ENCODE measurements at regions not wholly inside any gene's neighbourhood (a gene's known extent, or its start where the extent isn't known, plus 50 kb on each side); places are given as distances from the start of the nearest gene placed in this dataset.
"Not testable (repeated sequence)": the region's sequence is repeated elsewhere in the genome, so short reads cannot be mapped to it uniquely, and the experiment has no call there.

GRCh38 chr1:219342836-219343235 is 169.2 kb downstream of the LYPLAL1 start:
- DNase-seq: no peak

- no peak for DNase-seq
These were observed 167.1 kb downstream of the LYPLAL1 start for GRCh38 chr1:219340796-219341195.

- DNase-seq: no peak
These were observed 165.8 kb downstream of the LYPLAL1 start for GRCh38 chr1:219339466-219339865.

- no peak for DNase-seq
These were observed 163.9 kb downstream of the LYPLAL1 start for GRCh38 chr1:219337588-219337987.

DNA sequence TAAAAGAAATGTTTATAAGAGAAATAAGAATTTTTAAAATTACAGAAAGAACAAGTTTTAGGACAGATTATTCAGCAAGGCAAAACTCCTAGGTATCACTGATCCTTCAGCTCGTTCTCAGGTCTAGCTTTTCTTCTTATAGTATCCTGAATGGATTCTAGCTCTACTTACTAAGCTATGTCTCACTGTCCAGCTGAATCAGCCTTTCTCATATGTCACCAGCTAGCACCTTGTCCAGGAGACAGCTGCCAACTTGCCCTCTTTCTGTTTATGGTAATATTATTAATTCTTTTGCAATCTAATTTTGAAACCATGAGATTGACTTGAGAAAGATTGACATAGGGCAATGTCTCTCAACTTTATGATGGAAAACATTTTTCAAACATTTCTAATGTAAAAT is 159.9 kb downstream of the LYPLAL1 start:
- no peak for DNase-seq

DNA sequence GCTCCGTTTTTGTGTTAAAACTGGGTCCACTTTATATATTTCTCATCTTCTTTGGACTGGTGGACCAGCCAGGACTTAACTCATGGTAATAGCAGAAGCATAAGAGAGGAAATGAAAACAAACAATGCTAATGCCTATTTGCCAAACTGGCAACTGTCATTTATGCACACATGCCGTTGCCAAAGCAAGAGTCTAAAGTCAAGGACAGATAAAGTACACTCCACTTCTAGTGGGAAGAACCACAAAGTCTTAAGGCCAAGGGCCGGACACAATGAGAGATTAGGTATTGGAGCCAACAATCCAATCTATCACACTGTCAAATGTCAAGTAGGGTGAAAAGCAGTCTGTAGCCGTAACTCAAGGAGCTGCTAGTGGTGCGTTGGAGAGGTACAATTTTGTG is 157.7 kb downstream of the LYPLAL1 start:
- DNase-seq: no peak

DNA sequence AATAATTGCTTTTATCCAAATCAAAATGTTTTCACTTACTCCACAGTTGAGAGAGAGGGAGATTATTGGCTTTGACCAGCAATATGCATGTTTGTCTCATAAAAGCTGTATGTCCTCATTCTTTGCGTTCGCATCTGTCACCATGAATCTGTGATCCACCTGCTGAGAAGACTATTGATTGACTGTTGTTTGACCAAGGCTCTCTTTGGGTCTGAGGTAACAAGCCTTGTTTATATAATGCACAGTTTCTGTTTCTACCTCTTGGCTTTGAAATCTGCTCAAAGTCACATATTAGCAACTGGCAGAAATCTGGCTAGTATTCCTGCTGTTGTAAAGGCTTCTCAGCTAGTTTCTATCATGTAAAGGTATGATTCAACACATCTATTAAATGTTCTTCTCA is 157.0 kb downstream of the LYPLAL1 start:
- no peak for DNase-seq

DNA sequence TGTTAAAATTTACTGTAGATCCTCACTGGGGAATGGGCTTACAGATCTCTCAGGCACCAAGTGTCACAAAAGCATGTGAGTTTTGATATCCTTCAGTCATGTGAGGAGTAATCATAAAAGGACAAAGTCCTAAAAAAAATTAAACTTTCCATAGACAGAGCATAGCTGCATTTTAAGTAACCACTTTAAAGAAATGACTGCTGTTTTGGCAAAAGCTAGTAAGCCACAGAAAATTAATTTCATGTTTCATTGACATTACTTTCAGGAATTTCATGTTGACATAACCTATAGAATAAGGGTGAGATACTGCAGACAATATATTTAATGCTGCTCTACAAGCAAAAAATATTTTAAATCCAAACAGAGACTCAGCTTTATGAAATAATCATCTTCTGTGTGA is 156.3 kb downstream of the LYPLAL1 start:
- DNase-seq: no peak

DNA sequence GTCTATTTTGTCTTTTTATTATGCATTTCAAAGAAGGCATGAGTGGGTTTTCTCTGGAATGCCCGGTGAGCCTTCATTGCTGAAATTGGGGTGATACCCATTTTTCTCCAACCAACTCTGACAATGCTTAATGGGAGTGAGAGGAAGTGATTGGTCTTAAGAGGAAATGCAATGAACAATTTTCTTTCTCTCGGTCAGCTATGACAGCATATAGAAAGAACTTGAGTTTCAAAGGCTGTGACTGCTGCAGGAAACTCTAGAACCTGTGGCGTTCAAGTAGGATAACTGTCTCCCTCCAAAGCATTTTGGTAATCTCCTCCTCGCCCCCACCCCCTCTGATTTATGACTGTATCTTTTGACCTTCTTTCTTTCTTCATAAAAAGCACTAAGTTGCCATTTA is 155.9 kb downstream of the LYPLAL1 start:
- no peak for DNase-seq

GRCh38 chr1:219326843-219327242 is 153.2 kb downstream of the LYPLAL1 start:
- DNase-seq: no peak

DNA sequence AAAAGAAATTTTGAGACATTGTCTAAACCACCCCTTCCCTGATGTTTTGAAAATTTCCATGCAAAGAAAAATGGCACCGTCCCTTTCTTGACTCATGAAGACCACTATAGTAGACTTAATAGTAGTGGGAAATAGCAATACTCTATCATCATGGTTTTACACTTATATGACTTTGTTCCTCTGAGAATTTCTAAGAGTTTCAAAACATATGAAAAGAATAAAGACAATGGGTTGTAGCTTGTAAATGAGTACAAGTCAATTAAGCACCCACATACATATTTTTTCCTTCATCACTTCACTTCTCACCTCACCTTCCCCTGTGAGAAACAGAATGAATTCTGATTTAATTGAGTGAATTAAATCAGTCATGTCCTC is 151.7 kb downstream of the LYPLAL1 start:
- no peak for DNase-seq

DNA sequence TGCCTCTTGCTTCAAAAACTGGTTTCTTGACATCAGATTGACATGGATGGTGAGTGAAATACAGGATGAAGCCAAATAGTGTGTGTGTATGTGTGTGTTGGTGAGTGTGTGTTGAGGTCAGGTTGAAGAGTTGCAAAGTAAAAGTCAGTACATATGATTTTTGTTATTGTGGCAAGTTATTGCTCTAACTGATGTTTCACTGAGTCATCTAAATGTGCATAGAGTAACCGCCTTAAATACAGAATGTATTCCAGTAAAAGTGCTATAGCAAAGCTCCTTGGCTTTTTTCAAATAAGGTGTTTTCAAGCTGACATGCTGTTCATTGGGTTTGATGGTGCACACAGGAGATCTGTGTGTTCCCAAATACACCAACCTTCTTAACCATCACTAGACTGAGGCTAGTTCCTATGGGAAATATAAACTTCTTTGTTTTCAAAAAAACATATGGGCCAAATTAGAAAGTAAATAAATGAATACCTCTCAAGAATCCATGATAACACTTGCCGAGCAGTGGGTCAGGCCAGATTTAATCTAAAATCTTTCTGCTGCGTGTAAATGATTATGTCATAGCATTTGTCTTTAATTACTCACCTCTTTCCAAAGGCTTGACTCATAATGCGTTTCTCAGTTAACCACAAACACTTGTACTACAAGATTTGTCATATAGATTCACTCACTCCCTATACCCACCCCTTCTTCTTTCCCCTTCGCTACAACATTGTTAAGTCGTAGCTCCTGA is 151.1 kb downstream of the LYPLAL1 start:
- DNase-seq: no peak

DNA sequence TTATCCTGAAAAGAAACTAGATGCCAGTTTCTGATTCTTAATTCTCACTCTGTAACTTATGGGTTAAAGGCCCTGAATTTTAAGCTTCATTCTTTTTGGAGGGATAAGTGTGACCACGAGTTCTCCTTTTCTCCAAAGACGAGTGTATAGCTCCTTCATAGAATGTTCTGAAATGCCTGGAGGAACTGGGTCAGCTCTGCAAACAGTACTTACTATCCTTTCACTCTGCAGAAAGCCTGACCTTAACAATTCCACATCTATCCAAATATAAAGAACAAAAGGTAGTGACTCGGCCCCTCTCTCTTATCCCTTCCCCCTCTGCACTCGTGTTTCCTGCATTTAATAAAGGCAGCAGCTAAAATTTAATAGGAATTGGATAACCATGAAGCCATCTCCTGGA is 150.5 kb downstream of the LYPLAL1 start:
- DNase-seq: no peak

DNA sequence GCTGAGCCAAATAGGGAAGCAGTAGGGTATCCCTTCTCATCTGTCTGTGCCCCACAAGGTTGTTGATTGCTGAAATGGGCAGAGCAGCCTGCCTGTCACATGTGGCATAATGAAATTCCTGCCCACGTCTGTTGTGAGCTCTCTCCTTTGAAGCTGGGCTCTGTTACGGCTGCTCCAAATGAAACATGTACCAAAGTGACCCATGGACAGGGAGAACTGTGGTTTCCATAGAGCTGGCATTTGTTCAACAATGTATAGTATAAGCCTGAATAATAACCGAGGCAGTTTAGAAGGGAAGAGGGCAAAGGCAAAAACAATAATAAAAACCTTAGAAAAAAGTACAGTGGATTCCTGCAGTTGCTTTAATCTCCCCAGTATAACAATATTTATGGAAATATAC is 149.7 kb downstream of the LYPLAL1 start:
- DNase-seq: no peak

DNA sequence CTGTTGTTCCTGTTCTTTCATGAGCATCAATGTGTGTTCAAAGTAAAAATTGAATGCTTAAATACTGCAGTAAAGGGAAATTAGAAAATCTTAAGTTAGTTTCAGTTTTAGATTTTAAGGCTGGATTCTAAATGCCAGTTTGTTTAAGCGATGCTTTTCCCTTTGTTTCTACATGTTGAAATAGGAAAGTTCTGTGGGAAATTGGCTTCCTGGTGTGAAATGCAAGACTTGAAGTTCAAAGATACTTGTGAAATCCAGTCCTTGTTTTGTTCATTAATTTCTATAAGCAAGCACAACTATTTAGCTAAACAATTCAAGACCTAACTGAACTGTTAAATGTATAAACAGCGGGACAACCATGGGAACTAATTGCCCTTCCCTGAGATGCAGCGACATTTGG is 149.1 kb downstream of the LYPLAL1 start:
- DNase-seq: no peak

DNA sequence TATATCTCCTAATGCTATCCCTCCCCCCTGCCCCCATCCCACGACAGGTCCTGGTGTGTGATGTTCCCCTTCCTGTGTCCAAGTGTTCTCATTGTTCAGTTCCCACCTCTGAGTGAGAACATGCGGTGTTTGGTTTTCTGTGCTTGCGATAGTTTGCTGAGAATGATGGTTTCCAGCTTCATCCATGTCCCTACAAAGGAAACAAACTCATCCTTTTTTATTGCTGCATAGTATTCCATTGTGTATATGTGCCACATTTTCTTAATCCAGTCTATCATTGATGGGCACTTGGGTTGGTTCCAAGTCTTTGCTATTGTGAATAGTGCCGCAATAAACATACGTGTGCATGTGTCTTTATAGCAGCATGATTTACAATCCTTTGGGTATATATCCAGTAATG is 146.9 kb downstream of the LYPLAL1 start:
- not testable (repeated sequence) for DNase-seq

DNA sequence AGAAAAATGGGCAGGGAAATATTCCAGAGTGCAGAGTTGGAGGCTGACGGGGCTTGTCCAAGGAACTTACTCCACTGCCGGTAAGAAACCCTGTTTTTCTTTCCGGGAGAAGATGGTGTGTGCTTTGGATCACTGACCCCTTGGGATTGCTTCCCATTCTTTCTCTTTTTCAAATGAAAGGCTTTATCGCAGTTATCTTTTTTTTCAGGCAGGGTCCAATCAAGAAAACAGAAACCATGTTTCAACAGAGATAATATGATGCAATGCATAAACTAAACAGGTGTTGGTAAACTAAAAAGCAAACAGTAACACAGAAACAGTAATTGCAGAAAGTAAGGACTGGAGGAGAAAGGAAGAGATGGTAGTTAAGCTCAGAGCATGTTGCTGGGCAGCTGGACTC is 145.1 kb downstream of the LYPLAL1 start:
- DNase-seq: no peak

GRCh38 chr1:219317762-219318353 is 144.2 kb downstream of the LYPLAL1 start:
- DNase-seq: no peak

GRCh38 chr1:219316066-219316465 is 142.4 kb downstream of the LYPLAL1 start:
- DNase-seq: no peak

DNA sequence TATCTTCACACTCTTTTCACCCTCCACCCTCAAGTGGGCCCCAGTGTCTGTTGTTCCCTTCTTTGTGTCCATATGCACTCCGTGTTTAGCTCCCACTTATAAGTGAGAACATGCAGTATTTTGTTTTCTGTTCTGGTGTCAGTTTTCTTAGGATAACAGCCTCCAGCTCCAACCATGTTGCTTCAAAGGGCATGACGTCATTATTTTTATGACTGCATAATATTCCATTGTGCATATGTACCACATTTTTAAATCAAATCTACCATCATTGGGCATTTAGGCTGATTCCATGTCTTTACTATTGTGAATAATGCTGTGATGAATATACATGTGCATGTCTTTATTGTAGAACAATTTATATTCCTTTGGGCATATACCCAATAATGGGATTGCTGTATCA is 140.3 kb downstream of the LYPLAL1 start:
- DNase-seq: no peak

GRCh38 chr1:219312967-219313366 is 139.3 kb downstream of the LYPLAL1 start:
- DNase-seq: no peak

DNA sequence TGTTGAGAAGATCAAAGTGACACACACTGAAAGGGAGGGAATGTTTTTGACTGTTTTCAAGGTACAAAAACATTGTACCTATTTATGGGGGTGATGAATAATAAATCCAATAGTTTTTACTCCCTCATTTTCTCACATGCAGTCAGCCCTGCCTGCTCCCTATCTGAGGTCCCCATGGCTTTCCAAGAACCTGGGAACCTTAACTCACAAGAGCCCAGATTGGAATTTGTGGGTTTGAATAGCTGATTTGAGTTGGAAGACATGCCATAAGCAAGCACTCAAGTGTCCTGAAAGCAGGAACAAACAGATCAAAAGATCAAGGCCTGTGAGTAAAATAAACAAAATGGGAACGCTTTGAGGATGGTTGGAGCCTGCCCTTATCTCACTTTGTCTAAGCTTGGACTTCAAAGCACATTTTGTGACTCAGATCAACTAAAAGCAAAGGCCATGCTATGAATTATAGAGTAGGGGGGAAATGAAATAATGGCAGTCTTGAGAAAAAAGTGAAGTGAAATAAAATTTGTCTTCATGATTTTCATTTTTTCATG is 136.6 kb downstream of the LYPLAL1 start:
- DNase-seq: no peak

DNA sequence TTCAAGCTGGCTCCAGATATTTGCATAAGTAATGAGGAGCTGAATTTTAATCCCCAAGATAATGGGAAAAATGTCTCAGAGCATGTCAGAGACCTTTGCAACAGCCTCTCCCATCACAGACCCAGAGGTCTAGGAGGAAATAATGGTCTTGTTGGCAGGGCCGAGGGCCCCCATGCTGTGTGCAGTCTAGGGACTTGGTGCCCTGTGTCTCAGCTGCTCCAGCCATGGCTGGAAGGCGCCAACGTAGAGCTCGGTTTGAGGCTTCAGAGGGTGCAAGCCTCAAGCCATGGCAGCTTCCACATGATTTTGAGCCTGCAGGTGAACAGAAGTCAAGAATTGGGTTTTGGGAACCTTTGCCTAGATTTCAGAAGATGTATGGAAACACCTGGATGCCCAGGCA is 134.7 kb downstream of the LYPLAL1 start:
- no peak for DNase-seq
